ENCODE measurements at regions not wholly inside any gene's neighbourhood (a gene's known extent, or its start where the extent isn't known, plus 50 kb on each side); places are given as distances from the start of the nearest gene placed in this dataset.

- no peak for DNase-seq (ENCODE audit: low read depth)
- no peak for TF ChIP-seq CTCF (IDR thresholded peaks at IDR 0.05; ENCODE audit: insufficient read depth, low read length)
- H3K4me3 ChIP-seq (ENCODE audit: low read depth, low read length) = no peak overlapping the region
Observed at GRCh38 chr3:176820764-176821163, 376.5 kb downstream of the TBL1XR1 start.

- no peak for TF ChIP-seq CTCF (IDR thresholded peaks at IDR 0.05; ENCODE audit: insufficient read depth, low read length)
- DNase-seq (ENCODE audit: low read depth) = no peak
- no peak overlapping the region for H3K4me3 ChIP-seq (ENCODE audit: low read depth, low read length)
Observed at GRCh38 chr3:176816937-176817336, 380.3 kb downstream of the TBL1XR1 start.

GRCh38 chr3:176814285-176814684 is 383.0 kb downstream of the TBL1XR1 start:
- peak; percentile 5 for DNase-seq (ENCODE audit: low read depth)
- no peak overlapping the region for H3K4me3 ChIP-seq (ENCODE audit: low read depth, low read length)
- peak; percentile 49 for TF ChIP-seq CTCF (IDR thresholded peaks at IDR 0.05; ENCODE audit: insufficient read depth, low read length)

GRCh38 chr3:176807938-176808337 is 389.3 kb downstream of the TBL1XR1 start:
- no peak overlapping the region for H3K4me3 ChIP-seq (ENCODE audit: low read depth, low read length)
- no peak for TF ChIP-seq CTCF (IDR thresholded peaks at IDR 0.05; ENCODE audit: insufficient read depth, low read length)

GRCh38 chr3:176799675-176800074 is 397.6 kb downstream of the TBL1XR1 start:
- H3K4me3 ChIP-seq (ENCODE audit: low read depth, low read length) = no peak overlapping the region
- DNase-seq (ENCODE audit: low read depth) = no peak
- no peak for TF ChIP-seq CTCF (IDR thresholded peaks at IDR 0.05; ENCODE audit: insufficient read depth, low read length)

More at GRCh38 chr3:176807938-176808337, 389.3 kb downstream of the TBL1XR1 start:
- no peak for DNase-seq (ENCODE audit: low read depth)

- H3K4me3 ChIP-seq (ENCODE audit: low read depth, low read length) = no peak overlapping the region
- DNase-seq (ENCODE audit: low read depth) = no peak
- no peak for TF ChIP-seq CTCF (IDR thresholded peaks at IDR 0.05; ENCODE audit: insufficient read depth, low read length)
Observed at GRCh38 chr3:176798680-176799079, 398.6 kb downstream of the TBL1XR1 start.

GRCh38 chr3:176796371-176796770 is 400.9 kb downstream of the TBL1XR1 start:
- no peak for DNase-seq (ENCODE audit: low read depth)
- no peak for TF ChIP-seq CTCF (IDR thresholded peaks at IDR 0.05; ENCODE audit: insufficient read depth, low read length)

More at GRCh38 chr3:176796371-176796770, 400.9 kb downstream of the TBL1XR1 start:
- no peak overlapping the region for H3K4me3 ChIP-seq (ENCODE audit: low read depth, low read length)
